ENCODE measurements at regions not wholly inside any gene's neighbourhood (a gene's known extent, or its start where the extent isn't known, plus 50 kb on each side); places are given as distances from the start of the nearest gene placed in this dataset.

DNA sequence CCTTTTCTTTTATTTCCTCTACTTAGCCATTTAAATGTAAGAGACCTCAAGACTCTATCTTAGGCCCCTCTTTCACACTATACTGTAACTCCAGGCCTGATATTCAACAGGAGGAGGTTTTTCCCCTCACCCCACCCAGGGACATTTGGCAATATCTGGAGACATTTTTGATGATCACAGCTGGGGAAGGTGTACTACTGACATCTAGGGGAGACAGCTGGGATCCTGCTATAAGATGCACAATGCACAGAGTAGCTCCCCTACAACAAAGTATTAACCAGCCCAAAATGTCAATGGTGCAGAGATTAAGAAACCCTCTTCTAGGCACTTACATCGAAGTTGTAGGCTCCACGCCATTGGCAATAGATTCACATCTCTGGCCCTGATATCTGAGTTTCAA is 517.5 kb upstream of the UBE2E2 start:
- TF ChIP-seq TAF1 (IDR thresholded peaks at IDR 0.05; ENCODE audit: borderline replicate concordance, insufficient read depth, low read length), result no peak
- TF ChIP-seq FOXP2 (optimal IDR thresholded peaks at IDR 0.05; ENCODE audit: borderline replicate concordance, extremely low read depth, extremely low read length, insufficient read depth), result no peak
- TF ChIP-seq, protein P1, sequence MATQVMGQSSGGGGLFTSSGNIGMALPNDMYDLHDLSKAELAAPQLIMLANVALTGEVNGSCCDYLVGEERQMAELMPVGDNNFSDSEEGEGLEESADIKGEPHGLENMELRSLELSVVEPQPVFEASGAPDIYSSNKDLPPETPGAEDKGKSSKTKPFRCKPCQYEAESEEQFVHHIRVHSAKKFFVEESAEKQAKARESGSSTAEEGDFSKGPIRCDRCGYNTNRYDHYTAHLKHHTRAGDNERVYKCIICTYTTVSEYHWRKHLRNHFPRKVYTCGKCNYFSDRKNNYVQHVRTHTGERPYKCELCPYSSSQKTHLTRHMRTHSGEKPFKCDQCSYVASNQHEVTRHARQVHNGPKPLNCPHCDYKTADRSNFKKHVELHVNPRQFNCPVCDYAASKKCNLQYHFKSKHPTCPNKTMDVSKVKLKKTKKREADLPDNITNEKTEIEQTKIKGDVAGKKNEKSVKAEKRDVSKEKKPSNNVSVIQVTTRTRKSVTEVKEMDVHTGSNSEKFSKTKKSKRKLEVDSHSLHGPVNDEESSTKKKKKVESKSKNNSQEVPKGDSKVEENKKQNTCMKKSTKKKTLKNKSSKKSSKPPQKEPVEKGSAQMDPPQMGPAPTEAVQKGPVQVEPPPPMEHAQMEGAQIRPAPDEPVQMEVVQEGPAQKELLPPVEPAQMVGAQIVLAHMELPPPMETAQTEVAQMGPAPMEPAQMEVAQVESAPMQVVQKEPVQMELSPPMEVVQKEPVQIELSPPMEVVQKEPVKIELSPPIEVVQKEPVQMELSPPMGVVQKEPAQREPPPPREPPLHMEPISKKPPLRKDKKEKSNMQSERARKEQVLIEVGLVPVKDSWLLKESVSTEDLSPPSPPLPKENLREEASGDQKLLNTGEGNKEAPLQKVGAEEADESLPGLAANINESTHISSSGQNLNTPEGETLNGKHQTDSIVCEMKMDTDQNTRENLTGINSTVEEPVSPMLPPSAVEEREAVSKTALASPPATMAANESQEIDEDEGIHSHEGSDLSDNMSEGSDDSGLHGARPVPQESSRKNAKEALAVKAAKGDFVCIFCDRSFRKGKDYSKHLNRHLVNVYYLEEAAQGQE (IDR thresholded peaks at IDR 0.05; ENCODE audit: insufficient read depth in 1 of 2, low read depth in 2 of 2, low read length in 2 of 2), result no peak
- TF ChIP-seq POLR2AphosphoS5 (IDR thresholded peaks at IDR 0.05; ENCODE audit: low read depth, low read length), result no peak
- TF ChIP-seq SIN3A (IDR thresholded peaks at IDR 0.05; ENCODE audit: borderline replicate concordance, insufficient read depth, low read length), result no peak

DNA sequence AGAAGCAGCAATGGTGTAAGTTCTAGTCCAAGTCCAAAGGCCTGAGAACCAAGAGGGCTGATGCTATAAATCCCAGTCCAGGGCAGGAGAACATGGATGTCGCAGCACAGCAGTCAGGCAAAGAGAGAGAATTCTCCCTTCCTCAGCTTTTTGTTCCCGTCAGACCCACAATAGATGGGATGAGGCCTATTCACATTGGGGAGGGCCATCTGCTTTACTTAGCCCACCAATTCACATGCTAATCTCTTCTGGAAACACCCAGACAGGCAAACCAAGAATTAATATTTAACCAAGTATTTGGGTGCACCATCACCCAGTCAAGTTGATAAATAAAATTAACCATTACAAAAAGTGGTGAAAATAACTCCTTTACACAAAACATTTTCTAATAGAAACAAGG is 511.7 kb upstream of the UBE2E2 start:
- no peak for TF ChIP-seq SIN3A (IDR thresholded peaks at IDR 0.05; ENCODE audit: borderline replicate concordance, insufficient read depth, low read length)
- TF ChIP-seq, protein P1 (IDR thresholded peaks at IDR 0.05; ENCODE audit: insufficient read depth in 1 of 2, low read depth in 2 of 2, low read length in 2 of 2), result no peak
- TF ChIP-seq TAF1 (IDR thresholded peaks at IDR 0.05; ENCODE audit: borderline replicate concordance, insufficient read depth, low read length), result no peak
- TF ChIP-seq POLR2AphosphoS5 (IDR thresholded peaks at IDR 0.05; ENCODE audit: low read depth, low read length), result no peak

DNA sequence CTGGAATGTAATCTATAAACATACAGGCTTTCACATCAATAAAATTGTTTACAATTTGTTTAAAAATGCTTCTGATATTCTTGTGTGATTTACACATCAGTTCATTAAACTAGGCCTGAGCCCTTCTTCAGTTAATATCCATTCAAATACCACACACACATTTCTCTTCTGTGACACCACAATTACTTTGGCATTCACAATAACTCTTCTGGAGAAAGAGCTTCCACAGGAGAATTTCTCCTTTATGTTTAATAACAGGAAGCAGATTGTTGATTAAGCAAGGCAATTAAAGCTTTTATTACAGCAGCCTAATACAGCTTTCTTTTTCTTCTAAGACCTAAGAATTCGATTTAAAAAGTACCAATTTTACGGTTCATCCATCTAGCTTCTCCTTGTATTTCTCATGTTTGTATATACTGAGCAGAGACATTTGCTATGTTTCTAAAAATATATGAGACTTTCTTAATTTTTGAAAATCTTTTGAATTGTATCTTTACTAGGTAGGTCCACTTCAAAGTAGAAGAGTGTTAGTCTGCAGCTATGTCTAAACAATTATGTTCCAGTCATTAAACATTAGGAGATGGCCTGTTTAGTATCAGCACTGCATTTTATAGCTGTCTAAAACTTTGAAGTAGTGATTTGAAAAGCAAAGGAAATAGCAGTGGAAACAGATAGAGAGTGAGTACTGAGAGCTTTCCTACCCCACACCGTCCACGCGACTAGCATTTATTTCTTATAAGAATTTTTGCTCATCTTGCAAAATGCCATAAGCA is 511.1 kb upstream of the UBE2E2 start:
- TF ChIP-seq POLR2AphosphoS5 (IDR thresholded peaks at IDR 0.05; ENCODE audit: low read depth, low read length) (no peak), TAF1 (IDR thresholded peaks at IDR 0.05; ENCODE audit: borderline replicate concordance, insufficient read depth, low read length) (no peak), SIN3A (IDR thresholded peaks at IDR 0.05; ENCODE audit: borderline replicate concordance, insufficient read depth, low read length) (no peak), FOXP2 (optimal IDR thresholded peaks at IDR 0.05; ENCODE audit: borderline replicate concordance, extremely low read depth, extremely low read length, insufficient read depth) (no peak)
- TF ChIP-seq, protein P1 (IDR thresholded peaks at IDR 0.05; ENCODE audit: insufficient read depth in 1 of 2, low read depth in 2 of 2, low read length in 2 of 2), result no peak

DNA sequence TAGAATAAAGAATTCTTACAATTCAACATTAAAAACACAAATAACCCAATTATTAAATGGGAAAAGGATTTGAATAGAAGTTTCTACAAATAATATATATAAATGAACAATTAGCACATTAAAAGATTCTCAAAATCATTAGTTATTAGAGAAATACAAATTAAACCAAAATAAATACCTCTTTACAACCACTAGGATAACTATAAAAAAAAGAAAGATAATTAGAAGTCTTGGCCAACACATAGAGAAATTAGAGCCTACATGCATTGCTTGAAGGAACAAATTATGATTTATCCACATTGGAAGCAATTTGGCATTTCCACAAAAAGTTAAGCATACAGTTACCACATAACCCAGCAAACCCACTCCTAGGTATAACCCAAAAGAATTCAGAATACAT is 502.3 kb upstream of the UBE2E2 start:
- TF ChIP-seq TAF1 (IDR thresholded peaks at IDR 0.05; ENCODE audit: borderline replicate concordance, insufficient read depth, low read length) (no peak), POLR2AphosphoS5 (IDR thresholded peaks at IDR 0.05; ENCODE audit: low read depth, low read length) (no peak), SIN3A (IDR thresholded peaks at IDR 0.05; ENCODE audit: borderline replicate concordance, insufficient read depth, low read length) (no peak), FOXP2 (optimal IDR thresholded peaks at IDR 0.05; ENCODE audit: borderline replicate concordance, extremely low read depth, extremely low read length, insufficient read depth) (no peak)
- TF ChIP-seq, protein P1 (IDR thresholded peaks at IDR 0.05; ENCODE audit: insufficient read depth in 1 of 2, low read depth in 2 of 2, low read length in 2 of 2), result no peak
